Fibroblast of lung (primary cell): ENCODE measurements at regions not wholly inside any gene's neighbourhood (a gene's known extent, or its start where the extent isn't known, plus 50 kb on each side); places are given as distances from the start of the nearest gene placed in this dataset.

Source experiments
- CTCF ChIP-seq, 2 donors: IDR thresholded peaks in 1 of 2; conservative IDR thresholded peaks in 1 of 2; 1 replicate in 1 of 2; 2 replicates in 1 of 2; pipeline ENCODE4 v1.5.1; 2011 to 2012; ENCODE audit warnings: low read length in 2 of 2, control low read depth in 1 of 2, inconsistent platforms in 1 of 2, low read depth in 1 of 2, mild to moderate bottlenecking in 1 of 2
- EZH2 ChIP-seq: IDR thresholded peaks from 2 replicates; pipeline ENCODE4 v1.5.1; 2012; ENCODE audit warnings: low read length, control low read depth, mild to moderate bottlenecking; ENCODE audit errors: missing control alignments

- TF ChIP-seq CTCF (conservative IDR thresholded peaks at IDR 0.05 in 1 of 2, IDR thresholded peaks at IDR 0.05 in 1 of 2; ENCODE audit: low read depth in 1 of 2, low read length in 2 of 2) (no peak), EZH2 (no peak)
These were observed 100.4 kb upstream of the LARP1 start for GRCh38 chr5:154654486-154655371.
